ENCODE measurements at regions not wholly inside any gene's neighbourhood (a gene's known extent, or its start where the extent isn't known, plus 50 kb on each side); places are given as distances from the start of the nearest gene placed in this dataset.

GRCh38 chr4:138604556-138604955, 362.4 kb upstream of the SLC7A11 start:
- POLR2A ChIA-PET (ENCODE audit: unreplicated experiment), result no interaction called here
- Histone ChIP-seq H3K4me3 (ENCODE audit: low read length) (no peak overlapping the region), H3K9me2 (replicated peaks; ENCODE audit: low read length) (no peaks in the 10 kb centered on the region), H3K4me1 (ENCODE audit: insufficient read depth, low read length) (no peaks in the 10 kb centered on the region), H3K27me3 (ENCODE audit: low read length) (no peaks in the 10 kb centered on the region), H3K9ac (ENCODE audit: low read length) (no peak overlapping the region), H3K36me3 (ENCODE audit: low read depth, low read length) (no peaks in the 10 kb centered on the region), H3K4me2 (ENCODE audit: low read length) (no peak overlapping the region), H3K9me3 (ENCODE audit: low read length) (no peaks in the 10 kb centered on the region), H4K20me1 (ENCODE audit: low read length) (no peaks in the 10 kb centered on the region), H3K27ac (ENCODE audit: low read length) (no peak overlapping the region), H3F3A (ENCODE audit: low read length, unreplicated experiment) (no peaks in the 10 kb centered on the region), H3K79me2 (ENCODE audit: low read length) (no peaks in the 10 kb centered on the region), H2AFZ (ENCODE audit: low read length) (no peak overlapping the region)
- ATAC-seq (no peak), DNase-seq (no peak)
- TF ChIP-seq EZH2phosphoT487 (IDR thresholded peaks at IDR 0.05; ENCODE audit: borderline replicate concordance, low read length) (no peak), CTCF (conservative IDR thresholded peaks at IDR 0.05; ENCODE audit: low read depth, low read length) (no peak), EZH2 (IDR thresholded peaks at IDR 0.05; ENCODE audit: low read length, unreplicated experiment) (no peak)
- CTCF ChIA-PET, result no interaction called here
- no TSS peak for BruUV-seq (replicated peaks)
- intact Hi-C loops (cut with micrococcal nuclease), result no loop called here

- intact Hi-C loops (cut with micrococcal nuclease), result no loop called here
- no peaks in the 10 kb centered on the region for H3K36me3 ChIP-seq (ENCODE audit: low read depth, low read length)
- no peaks in the 10 kb centered on the region for H3K27me3 ChIP-seq (ENCODE audit: low read length)
- H3K79me2 ChIP-seq (ENCODE audit: low read length), result no peaks in the 10 kb centered on the region
- no peak overlapping the region for H3K4me3 ChIP-seq (ENCODE audit: low read length)
- H3K9ac ChIP-seq (ENCODE audit: low read length), result no peak overlapping the region
- ATAC-seq (no peak), DNase-seq (no peak)
- no peaks in the 10 kb centered on the region for H3K9me3 ChIP-seq (ENCODE audit: low read length)
- H3K4me2 ChIP-seq (ENCODE audit: low read length), result no peak overlapping the region
- ChIA-PET POLR2A (ENCODE audit: unreplicated experiment) (no interaction called here), CTCF (no interaction called here)
- no peaks in the 10 kb centered on the region for H3K9me2 ChIP-seq (replicated peaks; ENCODE audit: low read length)
- no peak overlapping the region for H3K27ac ChIP-seq (ENCODE audit: low read length)
- H3K4me1 ChIP-seq (ENCODE audit: insufficient read depth, low read length), result no peaks in the 10 kb centered on the region
- no peaks in the 10 kb centered on the region for H3F3A ChIP-seq (ENCODE audit: low read length, unreplicated experiment)
- TF ChIP-seq EZH2 (IDR thresholded peaks at IDR 0.05; ENCODE audit: low read length, unreplicated experiment) (no peak), EZH2phosphoT487 (IDR thresholded peaks at IDR 0.05; ENCODE audit: borderline replicate concordance, low read length) (no peak), CTCF (conservative IDR thresholded peaks at IDR 0.05; ENCODE audit: low read depth, low read length) (no peak)
- no peak overlapping the region for H2AFZ ChIP-seq (ENCODE audit: low read length)
- BruUV-seq (replicated peaks), result no TSS peak
- H4K20me1 ChIP-seq (ENCODE audit: low read length), result no peaks in the 10 kb centered on the region
These were observed 360.5 kb upstream of the SLC7A11 start for GRCh38 chr4:138602664-138603063.

- ChIA-PET CTCF (no interaction called here), POLR2A (ENCODE audit: unreplicated experiment) (no interaction called here)
- Histone ChIP-seq H3K9ac (ENCODE audit: low read length) (no peak overlapping the region), H2AFZ (ENCODE audit: low read length) (no peak overlapping the region), H3K4me2 (ENCODE audit: low read length) (no peak overlapping the region), H3K27me3 (ENCODE audit: low read length) (no peaks in the 10 kb centered on the region), H3K36me3 (ENCODE audit: low read depth, low read length) (no peaks in the 10 kb centered on the region), H3K79me2 (ENCODE audit: low read length) (no peaks in the 10 kb centered on the region), H3K4me1 (ENCODE audit: insufficient read depth, low read length) (no peaks in the 10 kb centered on the region), H3K9me2 (replicated peaks; ENCODE audit: low read length) (no peaks in the 10 kb centered on the region), H3K27ac (ENCODE audit: low read length) (no peak overlapping the region), H3F3A (ENCODE audit: low read length, unreplicated experiment) (no peaks in the 10 kb centered on the region), H3K9me3 (ENCODE audit: low read length) (no peaks in the 10 kb centered on the region), H3K4me3 (ENCODE audit: low read length) (no peak overlapping the region), H4K20me1 (ENCODE audit: low read length) (no peaks in the 10 kb centered on the region)
- intact Hi-C loops (cut with micrococcal nuclease), result no loop called here
- no peak for DNase-seq
- TF ChIP-seq EZH2phosphoT487 (IDR thresholded peaks at IDR 0.05; ENCODE audit: borderline replicate concordance, low read length), result no peak
- no peak for TF ChIP-seq EZH2 (IDR thresholded peaks at IDR 0.05; ENCODE audit: low read length, unreplicated experiment)
- no peak for TF ChIP-seq CTCF (conservative IDR thresholded peaks at IDR 0.05; ENCODE audit: low read depth, low read length)
- BruUV-seq (replicated peaks), result no TSS peak
- no peak for ATAC-seq
These were observed 357.8 kb upstream of the SLC7A11 start for GRCh38 chr4:138599965-138600364.

All from PC-3 (cell line).